ENCODE measurements at regions not wholly inside any gene's neighbourhood (a gene's known extent, or its start where the extent isn't known, plus 50 kb on each side); places are given as distances from the start of the nearest gene placed in this dataset.

- TF ChIP-seq FOXA1 (IDR thresholded peaks at IDR 0.05) (no peak), ELF4 (IDR thresholded peaks at IDR 0.05) (no peak), FOXM1 (IDR thresholded peaks at IDR 0.05; ENCODE audit: borderline replicate concordance) (no peak), ZNF384 (IDR thresholded peaks at IDR 0.05) (no peak), TARDBP (IDR thresholded peaks at IDR 0.05) (no peak), BHLHE40 (IDR thresholded peaks at IDR 0.05; ENCODE audit: borderline replicate concordance) (no peak), PKNOX1 (IDR thresholded peaks at IDR 0.05) (no peak), FOXK2 (IDR thresholded peaks at IDR 0.05) (no peak), SUZ12 (IDR thresholded peaks at IDR 0.05) (no peak), SP1 (IDR thresholded peaks at IDR 0.05) (no peak)
Observed at GRCh38 chr5:74976651-74977050, 75.7 kb downstream of the GCNT4 start.
